Upper lobe of left lung (tissue), 6 donors: ENCODE measurements at regions not wholly inside any gene's neighbourhood (a gene's known extent, or its start where the extent isn't known, plus 50 kb on each side); places are given as distances from the start of the nearest gene placed in this dataset.

Experiments
- ATAC-seq, 2 donors: fragments of 200-7000 bp; cut with Tn5 transposase; one replicate each; pipeline ENCODE4 v1.9.1; 2022; ENCODE audit warnings: mild to moderate bottlenecking in 2 of 2, moderate library complexity in 2 of 2; ENCODE audit not compliant: low FRiP score in 2 of 2
- DNase-seq, 2 donors: peaks; one replicate each; pipeline ENCODE4 v3.0.0-alpha.2; 2019 to 2020
- H3K27ac ChIP-seq, 4 donors: fragments of 200-600 bp; sonication (generic); one replicate each; pipeline ENCODE4 v1.5.1; 2016 to 2019
- H3K27me3 ChIP-seq, 4 donors: fragments of 200-600 bp; sonication (generic); one replicate each; pipeline ENCODE4 v1.5.1; 2017 to 2019
- H3K36me3 ChIP-seq, 4 donors: fragments of 200-600 bp; sonication (generic); one replicate each; pipeline ENCODE4 v1.5.1; 2016 to 2019
- H3K4me1 ChIP-seq, 4 donors: fragments of 200-600 bp; sonication (generic); one replicate each; pipeline ENCODE4 v1.5.1; 2018 to 2019
- H3K4me3 ChIP-seq, 4 donors: fragments of 200-600 bp; sonication (generic); one replicate each; pipeline ENCODE4 v1.5.1; 2017 to 2019; ENCODE audit warnings: mild to moderate bottlenecking in 2 of 4, moderate library complexity in 1 of 4
- H3K9me3 ChIP-seq, 4 donors: fragments of 200-600 bp; sonication (generic); one replicate each; pipeline ENCODE4 v1.5.1; 2018 to 2019
- CTCF ChIP-seq, 6 experiments: fragments of 450-650 bp in 4 of 6; fragments of 200-600 bp in 2 of 6; sonication (generic) in 2 of 6; IDR thresholded peaks; one replicate each; pipeline ENCODE4 v1.5.1; 2016 to 2019; ENCODE audit warnings: antibody characterized with exemption in 6 of 6
- EP300 ChIP-seq, 4 donors: sonication (generic); formaldehyde crosslinking; IDR thresholded peaks; one replicate each; pipeline ENCODE4 v1.5.1; 2017; ENCODE audit warnings: antibody characterized with exemption in 4 of 4, control low read depth in 2 of 4
- POLR2A ChIP-seq, 4 donors: fragments of 450-650 bp; IDR thresholded peaks; one replicate each; pipeline ENCODE4 v1.5.1; 2016 to 2017; ENCODE audit warnings: antibody characterized with exemption in 4 of 4, mild to moderate bottlenecking in 2 of 4
- POLR2AphosphoS5 ChIP-seq, 2 donors: sonication (generic); formaldehyde crosslinking; IDR thresholded peaks; one replicate each; pipeline ENCODE4 v1.5.1; 2017; ENCODE audit warnings: antibody characterized with exemption in 2 of 2
- WGBS, 2 donors: methylation state at CpG; one replicate each; pipeline ENCODE4 v1.1.5; 2017 to 2018; 5-methylcytosine and 5-hydroxymethylcytosine counted together
- donor health status: DM: no; HTN: no; CAD: no; lungs with moderate emphysema.
- donor health status: DM: no; HTN: yes; CAD: no; lungs with severe emphysema.

GRCh38 chr10:131636841-131637724, 263.7 kb upstream of the PPP2R2D start:
- 84 to 88% methylated on average over 23 of the region's 23 CpGs for WGBS, 2 donors
- H3K4me1 ChIP-seq: no peaks in the 10 kb centered on the region
- peak in 1 of 2 donors; percentile 50 for DNase-seq
- H3K27ac ChIP-seq: no peak overlapping the region
- H3K36me3 ChIP-seq: no peaks in the 10 kb centered on the region
- no peak for ATAC-seq
- no peaks in the 10 kb centered on the region for H3K27me3 ChIP-seq
- H3K4me3 ChIP-seq: no peak overlapping the region
- H3K9me3 ChIP-seq: peaks cover 0 to 9% (median 7%) of the 10 kb centered on the region in 4 donors
- no peak for TF ChIP-seq CTCF (IDR thresholded peaks at IDR 0.05)
- no peak for TF ChIP-seq EP300 (IDR thresholded peaks at IDR 0.05)

- no peak overlapping the region for H3K4me3 ChIP-seq
- TF ChIP-seq CTCF (IDR thresholded peaks at IDR 0.05) (no peak), POLR2A (IDR thresholded peaks at IDR 0.05) (no peak), POLR2AphosphoS5 (IDR thresholded peaks at IDR 0.05) (no peak), EP300 (IDR thresholded peaks at IDR 0.05) (no peak)
- no peaks in the 10 kb centered on the region for H3K27me3 ChIP-seq
- peaks cover 0 to 9% (median 7%) of the 10 kb centered on the region in 4 donors for H3K9me3 ChIP-seq
- DNase-seq: no peak
- H3K27ac ChIP-seq: no peak overlapping the region
- H3K36me3 ChIP-seq: no peaks in the 10 kb centered on the region
- ATAC-seq: no peak
- WGBS, 2 donors: 79 to 89% methylated on average over 9 to 13 of the region's 14 CpGs
- no peaks in the 10 kb centered on the region for H3K4me1 ChIP-seq
Measured at GRCh38 chr10:131638049-131638879, 262.5 kb upstream of the PPP2R2D start.

GRCh38 chr10:131638880-131639278, 261.9 kb upstream of the PPP2R2D start:
- Histone ChIP-seq H3K36me3 (no peaks in the 10 kb centered on the region), H3K27me3 (no peaks in the 10 kb centered on the region), H3K9me3 (peaks cover 0 to 9% (median 7%) of the 10 kb centered on the region in 4 donors), H3K4me1 (no peaks in the 10 kb centered on the region), H3K27ac (no peak overlapping the region), H3K4me3 (no peak overlapping the region)
- ATAC-seq: no peak
- no peak for DNase-seq
- WGBS, 2 donors: 85 to 88% methylated on average over 4 of the region's 4 CpGs
- no peak for TF ChIP-seq POLR2A (IDR thresholded peaks at IDR 0.05)
- no peak for TF ChIP-seq POLR2AphosphoS5 (IDR thresholded peaks at IDR 0.05)
- no peak for TF ChIP-seq CTCF (IDR thresholded peaks at IDR 0.05)
- TF ChIP-seq EP300 (IDR thresholded peaks at IDR 0.05): no peak

- TF ChIP-seq CTCF (IDR thresholded peaks at IDR 0.05) (no peak), POLR2A (IDR thresholded peaks at IDR 0.05) (no peak), POLR2AphosphoS5 (IDR thresholded peaks at IDR 0.05) (no peak), EP300 (IDR thresholded peaks at IDR 0.05) (no peak)
- Histone ChIP-seq H3K9me3 (peaks cover 0 to 9% (median 7%) of the 10 kb centered on the region in 4 donors), H3K4me1 (no peaks in the 10 kb centered on the region), H3K36me3 (no peaks in the 10 kb centered on the region), H3K27me3 (no peaks in the 10 kb centered on the region), H3K27ac (no peak overlapping the region), H3K4me3 (no peak overlapping the region)
- 33 to 81% methylated on average over 2 of the region's 2 CpGs for WGBS, 2 donors
- DNase-seq: no peak
- ATAC-seq: no peak
Measured at GRCh38 chr10:131640045-131640644, 260.7 kb upstream of the PPP2R2D start.
